SK-N-SH (cell line): ENCODE measurements at regions not wholly inside any gene's neighbourhood (a gene's known extent, or its start where the extent isn't known, plus 50 kb on each side); places are given as distances from the start of the nearest gene placed in this dataset.

Experiments
- CTCF ChIA-PET: fragments of 300-600, 350-600 bp; formaldehyde crosslinking; extraction: SDS; loops from one replicate; lab custom pipeline; 2021; lab: Yijun Ruan, JAX
- POLR2A ChIA-PET: fragments of 350-600 bp; sonication (Branson Sonifier 250); formaldehyde crosslinking; extraction: SDS; loops from one replicate; lab custom pipeline; 2020; ENCODE audit warnings: antibody characterized with exemption, inconsistent platforms; lab: Yijun Ruan, JAX
- DNase-seq: peaks from one replicate; pipeline ENCODE4 v3.0.0; 2012
- H2AFZ ChIP-seq: fragments of 200-600 bp; sonication (generic); 2 replicates; pipeline ENCODE4 v1.8.1; 2016; ENCODE audit warnings: antibody characterized with exemption, mild to moderate bottlenecking, low read depth
- H3F3A ChIP-seq: fragments of 200-600 bp; sonication (generic); replicated peaks from 2 replicates; pipeline ENCODE3; 2016; ENCODE audit warnings: antibody characterized with exemption, mild to moderate bottlenecking; ENCODE audit not compliant: insufficient read depth
- H3K27ac ChIP-seq, 2 experiments: fragments of 200-500 bp in 1 of 2; fragments of 200-600 bp in 1 of 2; sonication (Bioruptor generic) in 1 of 2; sonication (generic), shearing (Covaris generic) in 1 of 2; 2 replicates each; pipeline versions ENCODE4 v1.5.1 to v1.6.1; 2014 to 2016; ENCODE audit warnings: low read depth in 2 of 2, inconsistent platforms in 1 of 2, low read length in 1 of 2, mild to moderate bottlenecking in 1 of 2, mixed read lengths in 1 of 2
- H3K27me3 ChIP-seq: fragments of 200-600 bp; sonication (generic), shearing (Covaris generic); 2 replicates; pipeline ENCODE4 v1.6.1; 2016; ENCODE audit warnings: mixed run types; ENCODE audit not compliant: insufficient read depth
- H3K36me3 ChIP-seq, 2 experiments: fragments of 200-500 bp in 1 of 2; fragments of 200-600 bp in 1 of 2; sonication (Bioruptor generic) in 1 of 2; sonication (generic) in 1 of 2; replicated peaks in 1 of 2; 2 replicates each; pipeline versions ENCODE3 to v1.5.1; 2014 to 2016; ENCODE audit warnings: low read length in 1 of 2, mild to moderate bottlenecking in 1 of 2; ENCODE audit not compliant: insufficient read depth in 2 of 2, control insufficient read depth in 1 of 2
- H3K4me1 ChIP-seq, 2 experiments: fragments of 200-500 bp in 1 of 2; fragments of 200-600 bp in 1 of 2; sonication (Bioruptor generic) in 1 of 2; sonication (generic), shearing (Covaris generic) in 1 of 2; 2 replicates each; pipeline versions ENCODE4 v1.5.1 to v1.6.1; 2014 to 2016; ENCODE audit warnings: low read depth in 1 of 2, low read length in 1 of 2, mixed run types in 1 of 2; ENCODE audit not compliant: insufficient read depth in 2 of 2, control insufficient read depth in 1 of 2
- H3K4me2 ChIP-seq: fragments of 200-600 bp; sonication (generic), shearing (Covaris generic); 2 replicates; pipeline ENCODE4 v1.6.1; 2017; ENCODE audit warnings: mixed run types
- H3K4me3 ChIP-seq, 2 experiments: fragments of 200-500 bp in 1 of 2; fragments of 200-600 bp in 1 of 2; sonication (Bioruptor generic) in 1 of 2; sonication (generic), shearing (Covaris generic) in 1 of 2; 2 replicates each; pipeline versions ENCODE4 v1.5.1 to v1.8.1; 2014 to 2016; ENCODE audit warnings: low read depth in 2 of 2, inconsistent platforms in 1 of 2, low read length in 1 of 2, mild to moderate bottlenecking in 1 of 2, mixed read lengths in 1 of 2, moderate library complexity in 1 of 2
- H3K79me2 ChIP-seq: fragments of 200-600 bp; sonication (generic); 2 replicates; pipeline ENCODE4 v1.8.1; 2017; ENCODE audit warnings: mild to moderate bottlenecking; ENCODE audit not compliant: insufficient read depth
- H3K9ac ChIP-seq: fragments of 200-600 bp; sonication (generic); 2 replicates; pipeline ENCODE4 v1.6.1; 2017; ENCODE audit warnings: mixed run types
- H3K9me2 ChIP-seq: fragments of 200-600 bp; sonication (generic); 2 replicates; pipeline ENCODE4 v1.6.1; 2017; ENCODE audit warnings: mixed run types
- H3K9me3 ChIP-seq: fragments of 200-600 bp; sonication (generic); 2 replicates; pipeline ENCODE4 v1.6.1; 2017; ENCODE audit warnings: mixed run types, mild to moderate bottlenecking, moderate library complexity
- H4K20me1 ChIP-seq: fragments of 200-600 bp; sonication (generic); 2 replicates; pipeline ENCODE4 v1.6.1; 2017; ENCODE audit warnings: mild to moderate bottlenecking, mixed run types; ENCODE audit not compliant: insufficient read depth
- CHD2 ChIP-seq: fragments of 150-350 bp; IDR thresholded peaks from 2 replicates; pipeline ENCODE4 v1.6.1; 2018; ENCODE audit warnings: low read length; ENCODE audit not compliant: partially characterized antibody
- CTCF ChIP-seq: fragments of 200-600 bp; sonication (generic); IDR thresholded peaks from 2 replicates; pipeline ENCODE4 v1.6.1; 2017; ENCODE audit warnings: antibody characterized with exemption, mild to moderate bottlenecking, moderate library complexity
- ELF1 ChIP-seq: IDR thresholded peaks from 2 replicates; pipeline ENCODE4 v1.4.0; 2012
- EP300 ChIP-seq, 2 experiments: IDR thresholded peaks; 2 replicates each; pipeline versions ENCODE4 v1.4.0 to v1.6.1; 2012; ENCODE audit warnings: borderline replicate concordance in 1 of 2, low read depth in 1 of 2, low read length in 1 of 2
- FOXM1 ChIP-seq: IDR thresholded peaks from 2 replicates; pipeline ENCODE4 v1.4.0; 2012; ENCODE audit warnings: low read depth, mild to moderate bottlenecking
- GATA2 ChIP-seq: sonication (generic); formaldehyde crosslinking; IDR thresholded peaks from 2 replicates; pipeline ENCODE4 v1.5.0; 2020; ENCODE audit warnings: mild to moderate bottlenecking, missing genetic modification reagents
- JUND ChIP-seq: IDR thresholded peaks from 2 replicates; pipeline ENCODE4 v1.4.0; 2012
- MEF2A ChIP-seq: IDR thresholded peaks from 2 replicates; pipeline ENCODE4 v1.4.0; 2012; ENCODE audit warnings: low read depth, borderline replicate concordance
- NFIC ChIP-seq: IDR thresholded peaks from 2 replicates; pipeline ENCODE4 v1.4.0; 2012; ENCODE audit warnings: borderline replicate concordance
- PBX3 ChIP-seq: IDR thresholded peaks from 2 replicates; pipeline ENCODE4; 2012
- RAD21 ChIP-seq: IDR thresholded peaks from 2 replicates; pipeline ENCODE4 v1.6.1; 2012; ENCODE audit warnings: mild to moderate bottlenecking, low read length
- RCOR1 ChIP-seq: fragments of 150-350 bp; IDR thresholded peaks from 2 replicates; pipeline ENCODE4 v1.6.1; 2017; ENCODE audit warnings: antibody characterized with exemption, low read length
- SIN3A ChIP-seq: IDR thresholded peaks from 2 replicates; pipeline ENCODE4 v1.6.1; 2012; ENCODE audit warnings: low read depth, mild to moderate bottlenecking, low read length, moderate library complexity, borderline replicate concordance
- TAF1 ChIP-seq: IDR thresholded peaks from 2 replicates; pipeline ENCODE4 v1.6.1; 2012; ENCODE audit warnings: low read depth, mild to moderate bottlenecking, low read length, moderate library complexity, borderline replicate concordance
- TCF12 ChIP-seq: IDR thresholded peaks from 2 replicates; pipeline ENCODE4 v1.4.0; 2012
- TEAD4 ChIP-seq: IDR thresholded peaks from 2 replicates; pipeline ENCODE4 v1.4.0; 2012; ENCODE audit warnings: mild to moderate bottlenecking, borderline replicate concordance; ENCODE audit not compliant: insufficient read depth
- USF1 ChIP-seq: IDR thresholded peaks from 2 replicates; pipeline ENCODE4 v1.4.0; 2012; ENCODE audit warnings: low read depth, borderline replicate concordance
- USF2 ChIP-seq: fragments of 150-350 bp; IDR thresholded peaks from 2 replicates; pipeline ENCODE4 v1.6.1; 2017; ENCODE audit warnings: antibody characterized with exemption, low read length, low read depth, borderline replicate concordance
- ZBTB33 ChIP-seq: IDR thresholded peaks from 2 replicates; pipeline ENCODE4 v1.4.0; 2012; ENCODE audit warnings: low read depth, borderline replicate concordance
- WGBS: methylation state at CpG from one replicate; pipeline ENCODE4 v1.1.6; 2017; ENCODE audit warnings: low lambda C conversion rate; 5-methylcytosine and 5-hydroxymethylcytosine counted together

- Histone ChIP-seq H3K9me3 (no peaks in the 10 kb centered on the region), H3F3A (no peaks in the 10 kb centered on the region), H3K9ac (no peak overlapping the region), H3K36me3 (no peaks in the 10 kb centered on the region)
- WGBS = 80% methylated on average over 2 of the region's 2 CpGs
- POLR2A ChIA-PET = interaction anchor here (0.6 kb wide), 1 partner anchor 53 kb away, joined by 4 read pairs; no protein-coding TSS in a partner anchor
- no peak for DNase-seq
- 0 out of 2 replicates have a peak, but pooled peaks have one; percentile 24 for TF ChIP-seq RAD21
- TF ChIP-seq CHD2 = peak; percentile 7
- TF ChIP-seq SIN3A = no peak
- TF ChIP-seq EP300 (IDR thresholded peaks at IDR 0.05; ENCODE audit: borderline replicate concordance in 1 of 2, low read depth in 1 of 2, low read length in 1 of 2) = peak in 1 of 2 experiments; percentile 46; a peak in 1 of 4 replicates
- TF ChIP-seq, all 33 proteins: peak for 3
- no peak overlapping the region for H2AFZ ChIP-seq
- no peak overlapping the region for H3K4me2 ChIP-seq
- H3K4me3 ChIP-seq = no peak overlapping the region
- H3K79me2 ChIP-seq = no peaks in the 10 kb centered on the region
- no peaks in the 10 kb centered on the region for H4K20me1 ChIP-seq
- CTCF ChIA-PET = interaction anchor here (0.6 to 1.4 kb wide), 3 partner anchors 11 to 442 kb away, joined by 3 to 6 read pairs (median 3); no protein-coding TSS in a partner anchor
- no peaks in the 10 kb centered on the region for H3K9me2 ChIP-seq
- peaks cover 0 to 26% of the 10 kb centered on the region in 2 experiments; a peak in 3 of 4 replicates for H3K4me1 ChIP-seq
- no peaks in the 10 kb centered on the region for H3K27me3 ChIP-seq
- H3K27ac ChIP-seq = peak overlapping the region in 1 of 2 experiments; percentile 94; a peak in 2 of 4 replicates
These were observed 342.5 kb downstream of the PTEN start for GRCh38 chr10:88205842-88206446.

GRCh38 chr10:88207121-88207546, 343.7 kb downstream of the PTEN start:
- CTCF ChIA-PET = interaction anchor here (0.7 to 2.4 kb wide), 3 partner anchors 43 to 345 kb away, joined by 3 to 9 read pairs (median 3); no protein-coding TSS in a partner anchor
- Histone ChIP-seq H4K20me1 (no peaks in the 10 kb centered on the region), H3K4me2 (no peak overlapping the region), H3K9me2 (no peaks in the 10 kb centered on the region), H3K36me3 (no peaks in the 10 kb centered on the region), H3K4me1 (peaks cover 0 to 26% of the 10 kb centered on the region in 2 experiments; a peak in 3 of 4 replicates), H3K79me2 (no peaks in the 10 kb centered on the region), H3K27ac (peak overlapping the region; percentile 38 to 94; a peak in 3 of 4 replicates), H3F3A (no peaks in the 10 kb centered on the region), H2AFZ (peak overlapping the region; percentile 26; the same call in 1 of the 2 replicates), H3K9me3 (no peaks in the 10 kb centered on the region), H3K9ac (no peak overlapping the region), H3K4me3 (no peak overlapping the region), H3K27me3 (no peaks in the 10 kb centered on the region)
- DNase-seq = no peak
- POLR2A ChIA-PET = interaction anchor here (1.1 kb wide), 1 partner anchor 36 kb away, joined by 3 read pairs; no protein-coding TSS in a partner anchor
- 8% methylated on average over 3 of the region's 3 CpGs for WGBS
- TF ChIP-seq RCOR1 (0 out of 2 replicates have a peak, but pooled peaks have one; percentile 25), ELF1 (no peak), TCF12 (peak; percentile 95), USF1 (no peak), GATA2 (CRISPR knock-in tag) (peak; percentile 42), SIN3A (no peak), TEAD4 (peak; percentile 80), TAF1 (no peak), CTCF (no peak), JUND (peak; percentile 54), MEF2A (peak; percentile 10; the same call in 1 of the 2 replicates), USF2 (no peak), ZBTB33 (no peak), NFIC (peak; percentile 32; the same call in 1 of the 2 replicates), PBX3 (peak; percentile 86), FOXM1 (0 out of 2 replicates have a peak, but pooled peaks have one; percentile 65), EP300 (IDR thresholded peaks at IDR 0.05; ENCODE audit: borderline replicate concordance in 1 of 2, low read depth in 1 of 2, low read length in 1 of 2) (peak; percentile 66 to 93; a peak in 3 of 4 replicates)
